ENCODE measurements at regions not wholly inside any gene's neighbourhood (a gene's known extent, or its start where the extent isn't known, plus 50 kb on each side); places are given as distances from the start of the nearest gene placed in this dataset.

DNA sequence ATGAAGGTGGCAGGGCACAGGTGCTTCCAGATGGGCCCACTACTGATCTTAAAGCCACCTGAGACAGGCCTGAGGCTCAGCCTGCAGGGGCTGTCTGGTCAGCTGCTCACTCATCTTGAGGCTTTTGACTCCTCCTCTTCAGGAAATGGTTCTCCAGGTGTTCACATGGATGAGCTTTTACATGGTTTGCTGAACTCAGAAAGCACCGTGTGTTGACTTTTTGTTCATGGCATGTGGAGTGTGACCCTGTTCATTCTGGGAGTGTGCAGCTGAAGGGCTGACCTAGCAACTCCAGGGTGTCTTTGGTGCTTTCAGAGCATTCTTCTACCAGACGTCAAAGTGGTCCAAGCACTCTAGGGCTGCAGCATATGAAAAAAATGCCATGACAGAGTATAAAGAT lies 111.1 kb downstream of the CCNG2 start:
- TF ChIP-seq, protein P1, sequence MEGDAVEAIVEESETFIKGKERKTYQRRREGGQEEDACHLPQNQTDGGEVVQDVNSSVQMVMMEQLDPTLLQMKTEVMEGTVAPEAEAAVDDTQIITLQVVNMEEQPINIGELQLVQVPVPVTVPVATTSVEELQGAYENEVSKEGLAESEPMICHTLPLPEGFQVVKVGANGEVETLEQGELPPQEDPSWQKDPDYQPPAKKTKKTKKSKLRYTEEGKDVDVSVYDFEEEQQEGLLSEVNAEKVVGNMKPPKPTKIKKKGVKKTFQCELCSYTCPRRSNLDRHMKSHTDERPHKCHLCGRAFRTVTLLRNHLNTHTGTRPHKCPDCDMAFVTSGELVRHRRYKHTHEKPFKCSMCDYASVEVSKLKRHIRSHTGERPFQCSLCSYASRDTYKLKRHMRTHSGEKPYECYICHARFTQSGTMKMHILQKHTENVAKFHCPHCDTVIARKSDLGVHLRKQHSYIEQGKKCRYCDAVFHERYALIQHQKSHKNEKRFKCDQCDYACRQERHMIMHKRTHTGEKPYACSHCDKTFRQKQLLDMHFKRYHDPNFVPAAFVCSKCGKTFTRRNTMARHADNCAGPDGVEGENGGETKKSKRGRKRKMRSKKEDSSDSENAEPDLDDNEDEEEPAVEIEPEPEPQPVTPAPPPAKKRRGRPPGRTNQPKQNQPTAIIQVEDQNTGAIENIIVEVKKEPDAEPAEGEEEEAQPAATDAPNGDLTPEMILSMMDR (IDR thresholded peaks at IDR 0.05): no peak
- TF ChIP-seq POLR2A (IDR thresholded peaks at IDR 0.05): no peak
